ENCODE measurements at regions not wholly inside any gene's neighbourhood (a gene's known extent, or its start where the extent isn't known, plus 50 kb on each side); places are given as distances from the start of the nearest gene placed in this dataset.

- TF ChIP-seq CTCF (IDR thresholded peaks at IDR 0.05), result no peak
- TF ChIP-seq POLR2A (IDR thresholded peaks at IDR 0.05), result no peak
Observed at GRCh38 chr12:42868291-42868690, 278.7 kb upstream of the PRICKLE1 start.
